ENCODE measurements at regions not wholly inside any gene's neighbourhood (a gene's known extent, or its start where the extent isn't known, plus 50 kb on each side); places are given as distances from the start of the nearest gene placed in this dataset.

- TF ChIP-seq EZH2 (IDR thresholded peaks at IDR 0.05; ENCODE audit: low read length, unreplicated experiment), result no peak
- TF ChIP-seq CTCF (conservative IDR thresholded peaks at IDR 0.05; ENCODE audit: low read depth, low read length), result no peak
- no peak for TF ChIP-seq EZH2phosphoT487 (IDR thresholded peaks at IDR 0.05; ENCODE audit: borderline replicate concordance, low read length)
Observed at GRCh38 chrX:112266136-112266535, 183.6 kb upstream of the TRPC5 start.

All from PC-3 (cell line).